T1000 (cell line): ENCODE measurements at regions not wholly inside any gene's neighbourhood (a gene's known extent, or its start where the extent isn't known, plus 50 kb on each side); places are given as distances from the start of the nearest gene placed in this dataset.

Experiments used
- DNase-seq: peaks from one replicate; lab custom pipeline; 2025; ENCODE audit warnings: mixed read lengths; lab: John Stamatoyannopoulos, UW

DNA sequence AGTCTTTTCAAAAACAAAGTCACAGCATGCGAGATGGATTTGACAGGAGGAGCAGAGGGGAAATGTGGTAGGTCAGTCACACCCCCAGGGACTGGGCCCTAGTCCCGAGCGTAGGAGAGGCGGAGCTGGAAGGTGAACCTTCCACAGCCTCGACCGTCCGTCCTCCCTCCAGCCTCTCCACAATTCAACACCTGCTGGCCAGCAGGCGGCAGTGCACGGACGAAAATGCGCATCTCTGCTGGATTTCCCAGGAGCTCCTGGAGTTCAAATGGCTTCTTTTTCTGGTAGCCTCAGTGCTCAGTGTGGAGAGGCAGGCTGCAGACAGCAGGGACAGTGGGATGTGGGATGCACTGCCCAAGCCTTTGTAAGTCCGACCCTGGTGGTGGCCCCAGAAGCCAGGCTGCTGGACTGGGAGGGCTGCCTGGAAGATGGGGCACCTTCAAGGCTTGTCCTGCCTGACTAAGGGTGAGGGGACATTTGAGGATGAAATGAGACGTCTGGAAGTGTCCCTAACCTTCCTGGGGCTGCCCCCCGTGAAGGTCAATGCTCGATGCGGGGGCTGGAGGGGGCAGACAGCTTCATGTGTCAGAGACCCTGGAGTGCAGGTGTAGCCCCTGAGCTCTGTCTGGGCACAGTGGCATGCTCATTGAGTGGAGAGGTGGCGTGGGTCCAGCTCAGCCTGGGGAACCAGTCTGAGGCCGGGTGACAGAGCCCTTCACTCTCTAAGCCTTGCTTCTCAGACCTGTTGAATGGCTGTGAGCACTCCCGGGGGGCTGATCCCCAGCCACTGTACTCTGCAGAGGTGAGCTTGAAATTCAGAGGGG lies 189.5 kb downstream of the TFCP2L1 start:
- no peak for DNase-seq

GRCh38 chr2:121096611-121097010 lies 188.4 kb downstream of the TFCP2L1 start:
- no peak for DNase-seq

DNA sequence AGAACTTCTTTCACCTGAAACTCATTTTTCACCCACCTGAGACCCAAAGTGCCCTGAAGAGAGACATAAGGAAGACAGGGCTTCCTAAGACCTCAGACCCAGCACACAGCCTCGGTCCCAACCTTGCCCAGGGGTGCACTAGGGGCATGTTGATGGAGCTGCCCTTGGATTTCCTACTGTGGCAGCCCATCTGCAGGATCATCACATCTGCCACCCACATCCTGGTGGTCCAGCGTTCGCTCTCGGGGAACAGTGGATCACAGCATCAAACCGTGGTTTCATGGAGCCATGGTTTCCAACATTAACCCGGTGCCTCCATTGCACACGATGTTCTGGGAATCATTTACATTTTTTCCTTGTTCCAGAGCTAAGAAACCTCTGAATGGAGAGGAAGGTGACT lies 186.4 kb downstream of the TFCP2L1 start:
- no peak for DNase-seq

- no peak for DNase-seq
Observed at GRCh38 chr2:121099329-121100290, 185.4 kb downstream of the TFCP2L1 start.

DNA sequence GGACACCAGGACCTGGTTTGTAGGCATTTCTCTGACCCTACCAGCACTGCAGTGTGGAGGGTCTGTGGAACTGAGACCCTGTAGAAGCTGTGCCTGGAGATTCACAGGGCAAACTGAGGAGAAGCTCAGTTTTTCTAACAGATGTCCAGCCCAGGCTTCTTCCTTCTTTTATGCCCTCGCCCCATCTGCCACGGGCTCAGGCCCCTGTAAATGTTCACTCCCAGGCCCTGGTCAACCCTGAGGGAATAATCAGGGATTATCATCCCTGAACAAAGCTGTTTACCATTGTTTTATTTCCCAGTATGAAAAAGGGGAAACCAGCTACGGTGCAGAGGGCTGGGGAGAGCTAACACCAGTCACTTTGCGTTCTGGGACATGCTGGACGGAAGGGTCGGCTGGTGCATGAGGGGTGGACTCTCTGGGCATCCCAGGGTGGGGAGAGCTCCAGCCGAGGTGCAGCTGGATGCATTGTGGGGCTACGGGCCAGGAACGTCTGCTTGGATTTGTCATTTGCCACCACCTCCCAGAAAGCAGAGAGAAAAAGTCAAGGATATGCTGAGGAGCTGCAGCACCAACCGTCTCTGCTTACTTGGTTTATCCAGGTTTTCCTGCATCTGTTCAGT lies 183.8 kb downstream of the TFCP2L1 start:
- DNase-seq, result no peak

GRCh38 chr2:121102941-121103340 lies 182.1 kb downstream of the TFCP2L1 start:
- no peak for DNase-seq

DNA sequence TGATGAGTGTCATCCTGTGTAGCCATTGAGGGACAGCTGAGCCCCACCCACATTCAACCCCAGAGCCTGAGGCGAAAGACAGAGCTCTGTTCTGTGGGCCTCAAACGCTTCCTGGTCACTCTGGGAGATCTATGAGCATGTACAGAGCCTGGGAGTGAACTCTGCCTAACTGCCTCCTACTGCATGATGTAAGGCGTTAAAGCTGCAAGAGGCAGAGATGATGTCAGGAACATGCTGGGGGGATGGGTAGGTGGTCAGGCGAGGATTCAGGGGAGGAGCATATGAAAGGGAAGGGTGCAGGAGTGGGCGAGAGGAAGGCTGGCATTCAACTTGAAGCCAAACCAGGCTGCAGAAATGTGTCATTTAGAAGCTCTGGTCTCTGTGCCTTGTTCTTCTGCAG lies 181.0 kb downstream of the TFCP2L1 start:
- DNase-seq, result no peak

DNA sequence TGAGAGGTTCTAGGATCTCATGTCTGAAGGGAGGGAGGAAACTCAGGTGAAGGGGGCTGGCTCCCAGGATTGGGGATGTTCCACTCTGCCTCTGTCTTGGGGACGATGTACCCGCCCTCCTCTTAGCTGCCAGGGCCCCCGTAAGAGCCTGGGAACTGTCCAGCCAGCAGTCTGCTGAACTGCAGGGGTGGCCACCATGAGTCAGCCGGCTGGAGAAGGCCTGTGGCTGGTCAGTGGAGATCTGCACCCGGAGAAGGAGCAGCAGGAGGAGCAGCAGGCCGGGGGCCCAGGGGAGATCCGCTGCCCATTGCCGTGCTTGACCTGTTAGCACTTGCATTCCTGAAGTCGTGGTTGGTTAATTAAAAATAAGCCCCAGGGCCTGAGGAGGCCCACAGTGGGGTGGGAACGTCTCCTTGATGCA lies 180.3 kb downstream of the TFCP2L1 start:
- DNase-seq, result no peak

- DNase-seq, result no peak
Observed at GRCh38 chr2:121110924-121111323, 174.1 kb downstream of the TFCP2L1 start.

- DNase-seq, result no peak
Observed at GRCh38 chr2:121118951-121119350, 166.1 kb downstream of the TFCP2L1 start.

DNA sequence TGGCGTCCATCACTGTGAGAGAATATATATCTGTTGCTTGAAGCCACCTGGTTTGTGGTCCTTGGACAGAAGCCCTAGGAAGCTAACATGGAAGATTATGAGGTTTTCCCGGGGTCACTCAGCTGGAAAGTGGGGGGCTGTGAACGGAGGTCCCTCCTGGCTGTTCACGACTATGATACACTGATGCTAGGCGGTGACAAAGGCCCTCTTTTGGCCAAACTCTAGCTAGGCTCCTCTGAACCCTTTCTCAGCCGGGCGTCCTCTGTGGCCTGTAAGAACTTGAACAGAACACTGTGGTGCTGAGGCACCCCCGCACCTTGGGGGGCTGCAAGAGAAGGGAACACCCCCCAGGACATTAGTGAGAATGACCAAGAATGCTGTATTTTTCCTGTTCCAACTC lies 164.6 kb downstream of the TFCP2L1 start:
- no peak for DNase-seq

DNA sequence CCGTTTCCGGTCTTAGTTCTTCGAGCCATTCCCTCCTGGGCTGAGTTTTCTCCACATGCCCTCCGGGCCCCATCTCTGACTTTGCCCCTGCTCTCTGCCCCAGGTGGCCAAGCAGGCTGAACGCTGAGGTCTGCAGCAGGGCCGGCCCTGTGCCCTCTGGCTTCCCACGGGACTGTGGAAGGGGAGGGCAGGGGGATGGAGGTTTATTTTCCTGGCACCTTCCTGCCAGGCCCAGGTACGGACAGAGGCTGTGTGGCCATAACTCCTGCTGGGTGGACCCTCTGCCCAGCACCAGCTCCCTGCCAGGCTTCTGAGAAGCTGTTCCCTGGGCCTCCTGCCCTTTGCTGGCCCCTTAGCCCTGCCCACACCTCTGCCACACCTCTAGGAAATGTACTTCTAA lies 164.0 kb downstream of the TFCP2L1 start:
- DNase-seq, result no peak

DNA sequence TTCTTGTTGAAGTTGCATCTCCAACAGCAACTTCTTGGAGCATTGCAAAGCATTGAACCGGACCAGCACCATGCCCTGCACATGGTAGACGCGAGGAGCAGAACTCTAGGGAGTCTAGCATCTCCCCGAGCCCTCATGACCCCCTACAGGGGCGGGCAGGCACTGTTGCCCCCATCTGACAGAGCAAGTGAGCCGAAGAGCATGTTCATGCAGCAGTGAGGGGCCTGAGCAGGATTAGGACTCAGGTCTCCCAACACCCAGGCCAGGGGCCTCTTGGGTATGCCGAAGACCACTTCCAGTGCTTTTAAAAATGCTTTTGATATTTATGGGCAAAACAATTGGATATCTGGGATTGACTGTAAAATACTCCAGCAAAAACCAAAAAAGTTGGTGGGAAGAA lies 163.3 kb downstream of the TFCP2L1 start:
- DNase-seq, result no peak

DNA sequence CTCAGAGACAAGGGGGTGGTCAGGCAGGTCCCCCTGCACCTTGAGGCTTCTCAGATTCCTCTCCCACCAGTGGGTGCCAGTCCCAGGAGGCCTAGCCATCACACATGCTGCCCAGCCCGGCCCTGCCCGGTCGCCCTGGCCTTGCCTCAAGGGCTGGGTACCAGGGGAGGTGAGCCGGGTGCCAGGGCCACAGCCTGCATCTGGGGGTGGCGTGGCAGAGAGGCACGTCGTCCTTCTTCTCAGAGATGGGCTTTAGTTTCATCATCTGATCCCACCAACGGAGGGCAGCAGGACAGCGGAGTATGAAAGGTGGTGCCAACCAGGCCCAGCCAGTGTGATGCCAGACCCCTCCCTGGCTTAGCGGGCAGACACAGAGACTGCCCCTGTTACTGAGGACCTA lies 161.7 kb downstream of the TFCP2L1 start:
- DNase-seq, result no peak

GRCh38 chr2:121124330-121124729 lies 160.7 kb downstream of the TFCP2L1 start:
- no peak for DNase-seq

GRCh38 chr2:121125350-121125749 lies 159.7 kb downstream of the TFCP2L1 start:
- DNase-seq, result no peak

DNA sequence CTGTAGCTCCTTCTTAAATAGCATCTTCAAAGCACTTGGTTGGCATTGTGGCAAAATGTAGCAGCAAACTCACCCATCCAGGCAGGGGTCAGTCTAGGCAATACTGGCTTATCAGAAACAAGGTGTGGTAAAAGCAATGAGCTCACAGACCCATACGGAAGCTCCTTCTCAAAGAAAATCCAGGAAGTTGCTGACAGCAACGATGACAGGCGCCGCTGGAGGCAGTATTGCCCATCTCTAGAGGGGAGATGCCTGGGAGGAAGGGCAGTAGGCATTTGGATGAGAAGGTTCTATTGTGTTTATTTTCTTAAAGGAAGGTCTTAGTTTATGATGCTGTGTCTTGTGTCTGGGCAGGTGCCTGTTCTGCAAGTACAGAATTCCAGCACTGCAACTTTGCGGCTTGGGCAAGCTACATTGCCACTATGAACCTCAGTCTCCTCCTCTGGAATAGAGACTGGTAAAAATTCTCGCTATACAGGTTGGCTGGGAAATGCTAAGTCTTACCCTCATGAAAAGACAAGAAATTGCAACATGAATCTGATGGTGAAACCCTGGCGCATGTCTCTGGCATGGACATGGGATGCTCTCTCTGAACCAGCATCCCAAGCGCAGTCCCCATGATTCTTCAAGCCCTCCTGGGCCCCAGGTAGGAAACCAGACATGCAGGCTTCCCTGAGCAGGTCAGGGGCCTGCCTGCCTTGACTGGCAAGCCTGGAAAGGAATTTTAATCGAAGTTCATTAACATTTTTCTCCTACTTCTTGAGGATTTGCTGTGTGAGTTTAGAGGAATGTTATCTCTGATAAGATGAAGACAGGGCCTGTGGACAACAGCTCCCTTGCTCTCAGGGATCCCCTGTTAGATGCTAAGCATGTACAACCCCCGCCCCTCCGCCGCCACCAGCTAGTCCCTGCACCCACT lies 156.0 kb downstream of the TFCP2L1 start:
- DNase-seq, result no peak

- DNase-seq, result no peak
Observed at GRCh38 chr2:121129692-121130091, 155.3 kb downstream of the TFCP2L1 start.

GRCh38 chr2:121130301-121130850 lies 154.6 kb downstream of the TFCP2L1 start:
- no peak for DNase-seq

- no peak for DNase-seq
Observed at GRCh38 chr2:121131375-121131774, 153.6 kb downstream of the TFCP2L1 start.
